Erythroblast (primary cell): ENCODE measurements at regions not wholly inside any gene's neighbourhood (a gene's known extent, or its start where the extent isn't known, plus 50 kb on each side); places are given as distances from the start of the nearest gene placed in this dataset.

Experiments
- GATA1 ChIP-seq: IDR thresholded peaks from 2 replicates; pipeline ENCODE4 v1.6.1; 2011; ENCODE audit warnings: low read depth, mild to moderate bottlenecking, control low read depth, low read length, moderate library complexity
- POLR2A ChIP-seq: IDR thresholded peaks from 2 replicates; pipeline ENCODE4 v1.6.1; 2011; ENCODE audit warnings: mild to moderate bottlenecking, low read length

DNA sequence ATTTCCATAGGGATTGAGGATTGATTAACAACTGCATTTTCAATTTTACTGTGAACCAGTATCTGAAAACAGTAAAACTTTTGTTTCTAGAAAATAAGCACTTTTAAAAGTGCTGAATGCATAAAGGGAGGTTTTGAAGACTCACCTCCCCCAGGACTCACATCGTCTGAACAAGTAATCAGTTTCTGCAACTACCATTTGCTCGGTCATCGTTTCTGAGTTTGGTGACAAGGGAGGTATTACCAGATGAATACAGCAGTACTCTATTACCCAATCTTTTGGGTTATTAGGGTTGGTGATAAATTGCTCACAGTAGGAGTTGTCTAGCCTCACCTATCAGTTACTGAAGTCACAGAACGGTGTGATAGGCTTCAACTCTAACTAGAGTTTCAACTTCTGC, 234.5 kb upstream of the FN1 start:
- TF ChIP-seq POLR2A (no peak), GATA1 (no peak)
